DMS114 treated with DMSO at 0.1 percent for 48 hours (cell line): ENCODE measurements at regions not wholly inside any gene's neighbourhood (a gene's known extent, or its start where the extent isn't known, plus 50 kb on each side); places are given as distances from the start of the nearest gene placed in this dataset.

Source experiments
- DNase-seq: peaks from one replicate; lab custom pipeline; 2025; ENCODE audit not compliant: unreplicated experiment; lab: John Stamatoyannopoulos, UW

DNA sequence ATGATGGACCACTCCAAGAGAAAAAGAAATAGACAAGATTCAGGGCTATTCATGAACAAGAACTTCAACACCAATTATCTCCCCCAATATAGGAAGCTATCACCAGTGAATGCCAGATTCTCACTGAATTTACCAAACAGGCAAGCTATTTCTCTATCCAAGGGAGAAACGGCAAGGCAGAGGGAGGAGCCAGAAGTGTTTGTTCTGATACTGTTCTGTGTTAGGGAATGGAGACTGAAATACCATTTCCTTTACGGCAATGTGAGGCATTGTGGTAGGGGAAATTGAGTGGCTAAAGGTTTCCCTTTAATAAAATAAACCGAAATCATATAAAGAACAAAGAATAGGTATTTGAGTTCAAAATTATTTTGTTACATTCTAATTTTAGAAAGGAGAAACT lies 68.0 kb upstream of the ALDH1A1 start:
- DNase-seq = no peak

- no peak for DNase-seq
These were observed 61.2 kb upstream of the ALDH1A1 start for GRCh38 chr9:73014011-73014410.

DNA sequence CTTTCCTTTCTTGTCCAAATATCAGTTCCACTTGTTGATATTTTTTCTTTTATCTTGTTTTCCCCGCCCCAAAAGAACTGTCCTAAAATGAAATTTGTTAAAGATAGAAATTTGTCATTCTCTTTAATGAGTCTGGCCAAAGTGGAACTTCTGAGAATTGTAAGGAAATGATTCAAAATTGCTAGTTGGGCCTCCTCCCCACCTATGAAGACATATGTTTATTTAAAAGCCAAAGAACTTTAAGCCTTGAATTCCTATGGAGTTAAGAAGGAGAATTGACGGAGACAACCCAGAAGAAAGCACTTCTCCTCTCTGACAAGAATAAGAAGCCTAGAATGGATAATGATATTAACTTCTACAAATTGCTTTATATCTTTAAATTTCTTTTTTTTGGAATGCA lies 59.1 kb upstream of the ALDH1A1 start:
- no peak for DNase-seq

DNA sequence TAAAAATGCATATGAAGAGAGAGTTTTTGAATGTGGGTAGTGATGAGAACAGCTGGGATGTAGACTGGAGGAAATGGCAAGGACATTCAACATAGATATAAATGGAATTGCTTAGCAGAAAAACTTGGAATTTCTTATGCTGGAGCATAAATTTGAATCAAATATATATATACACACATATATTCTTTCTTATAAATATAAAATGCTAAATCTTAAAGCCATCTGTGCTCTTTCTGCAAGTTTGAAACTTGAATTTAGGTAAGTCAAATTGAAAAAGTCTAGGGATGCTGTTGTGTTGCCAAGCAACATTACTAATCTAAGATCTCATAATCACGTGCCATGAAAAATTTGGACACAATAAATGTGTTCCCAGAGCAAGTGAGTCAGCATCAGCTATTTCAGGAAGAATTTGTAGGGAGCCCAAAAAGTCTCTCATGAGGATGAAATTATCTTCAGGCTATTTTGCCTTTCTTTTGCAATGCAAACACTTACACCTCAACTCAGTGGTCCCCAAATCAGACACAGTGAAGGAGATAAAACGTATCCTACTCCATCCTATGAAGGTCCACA lies 58.4 kb upstream of the ALDH1A1 start:
- no peak for DNase-seq

DNA sequence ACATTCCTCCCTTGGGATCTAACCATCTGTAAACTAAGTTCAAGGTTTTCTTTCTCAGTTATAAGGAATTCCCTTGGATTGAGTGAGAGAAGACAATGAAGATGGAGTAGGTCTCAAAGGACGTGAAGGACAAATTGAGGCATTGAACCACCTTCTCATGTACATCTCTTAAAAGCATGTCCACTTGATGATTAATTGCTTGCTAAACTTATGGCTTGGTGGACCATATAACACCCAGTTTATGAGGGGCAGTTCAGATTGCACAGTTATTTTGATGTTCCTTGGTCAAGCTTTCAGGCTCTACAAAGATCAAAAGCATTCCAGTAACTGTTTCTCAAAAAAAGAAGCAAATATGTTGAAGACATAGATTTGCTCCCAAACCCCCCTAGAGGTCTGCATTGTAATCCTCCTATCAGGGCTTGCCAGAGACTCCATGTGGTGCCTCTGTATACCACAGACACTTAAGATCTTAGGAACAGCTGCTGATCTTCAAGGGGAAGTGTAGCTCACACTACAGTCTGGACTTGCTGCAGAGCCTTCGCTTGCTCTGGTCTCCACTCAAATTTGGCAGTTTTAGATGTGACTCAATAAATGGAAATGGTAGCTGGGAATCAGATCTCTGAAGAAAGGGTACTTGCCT lies 56.9 kb upstream of the ALDH1A1 start:
- DNase-seq = no peak

DNA sequence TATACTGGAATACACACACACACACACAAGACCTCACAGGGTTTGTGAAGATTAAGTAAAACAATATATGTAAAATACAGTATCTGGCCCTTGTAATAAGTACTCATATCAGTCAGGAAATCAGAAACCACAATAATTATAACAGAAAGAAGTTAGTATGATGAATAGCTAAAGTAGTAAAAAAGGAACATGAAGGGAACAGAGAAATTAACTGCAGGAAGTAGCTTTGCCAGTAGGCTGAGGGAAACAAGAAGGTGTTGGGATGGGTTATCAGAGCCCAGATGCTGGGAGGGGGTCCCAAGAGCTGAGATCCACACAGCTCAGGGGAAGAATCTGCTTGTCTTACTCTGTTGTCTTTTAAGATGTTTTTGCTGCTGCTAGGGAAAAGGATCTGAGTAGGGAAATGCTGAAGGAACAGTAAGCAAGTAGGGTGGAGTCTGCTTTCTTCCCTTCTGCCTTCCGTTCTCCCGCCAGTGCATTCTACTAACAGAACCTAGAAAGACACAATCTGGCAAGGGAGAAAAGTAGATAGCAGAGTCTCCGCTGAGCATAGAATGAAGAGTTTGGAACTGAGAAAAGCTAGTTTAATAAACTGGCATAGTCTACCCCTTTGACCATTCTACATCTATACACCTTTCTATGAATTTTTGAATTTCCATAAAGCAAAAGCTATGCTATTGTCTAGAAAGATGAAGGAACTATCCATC lies 55.3 kb upstream of the ALDH1A1 start:
- no peak for DNase-seq

DNA sequence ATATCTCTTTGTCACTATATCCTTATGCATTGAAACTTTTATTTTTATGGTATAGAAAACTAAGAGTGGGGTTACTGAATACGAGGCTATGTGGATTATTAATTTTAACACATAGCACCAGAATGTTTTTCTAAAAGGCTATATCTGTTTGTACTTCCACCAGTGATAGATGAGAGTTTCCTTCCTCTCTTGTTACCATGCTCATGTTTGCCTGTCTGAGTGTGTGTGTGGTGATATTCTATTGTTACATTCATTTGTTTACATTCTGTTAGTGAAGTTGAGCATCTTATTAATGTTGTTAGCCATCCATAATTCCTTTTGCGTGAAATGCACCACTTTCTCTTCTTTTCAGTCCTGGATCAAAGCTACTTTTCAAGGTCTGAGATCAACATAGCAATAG lies 54.1 kb upstream of the ALDH1A1 start:
- no peak for DNase-seq
